Ovary (tissue), 3 donors: ENCODE measurements at regions not wholly inside any gene's neighbourhood (a gene's known extent, or its start where the extent isn't known, plus 50 kb on each side); places are given as distances from the start of the nearest gene placed in this dataset.

Experiments
- POLR2A ChIP-seq: fragments of 450-650 bp; IDR thresholded peaks from one replicate; pipeline ENCODE4 v1.6.1; 2017; ENCODE audit warnings: antibody characterized with exemption, mild to moderate bottlenecking, moderate library complexity
- TF ChIP-seq, protein P1 (sequence below), 3 donors: fragments of 450-650 bp in 2 of 3; fragments of 200-600 bp in 1 of 3; IDR thresholded peaks; one replicate each; pipeline versions ENCODE4 v1.5.1 to v1.8.0; 2016 to 2022; ENCODE audit warnings: antibody characterized with exemption in 3 of 3, mild to moderate bottlenecking in 1 of 3
- donor health status: DM: no; HTN: no; CAD: no.

DNA sequence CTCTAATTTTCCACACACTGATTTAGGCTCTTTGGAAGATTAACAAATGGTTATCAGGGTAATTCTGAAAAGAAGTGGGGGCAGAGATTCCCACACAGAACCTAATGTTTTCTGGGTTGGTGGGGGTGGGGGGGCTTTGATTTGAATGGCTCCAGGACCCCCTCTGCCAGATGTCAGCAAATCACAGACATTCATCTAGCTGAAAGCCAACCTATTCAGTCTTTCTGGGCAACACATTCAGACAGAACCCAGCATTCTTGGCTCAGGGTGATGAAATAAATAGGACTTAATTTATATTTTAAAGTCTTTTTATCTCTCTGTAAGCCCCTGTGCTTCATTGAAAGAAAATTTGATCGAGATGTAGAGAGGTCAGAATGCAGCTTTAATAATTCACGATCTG is 533.2 kb downstream of the XYLT1 start:
- TF ChIP-seq POLR2A: no peak
- TF ChIP-seq, protein P1, sequence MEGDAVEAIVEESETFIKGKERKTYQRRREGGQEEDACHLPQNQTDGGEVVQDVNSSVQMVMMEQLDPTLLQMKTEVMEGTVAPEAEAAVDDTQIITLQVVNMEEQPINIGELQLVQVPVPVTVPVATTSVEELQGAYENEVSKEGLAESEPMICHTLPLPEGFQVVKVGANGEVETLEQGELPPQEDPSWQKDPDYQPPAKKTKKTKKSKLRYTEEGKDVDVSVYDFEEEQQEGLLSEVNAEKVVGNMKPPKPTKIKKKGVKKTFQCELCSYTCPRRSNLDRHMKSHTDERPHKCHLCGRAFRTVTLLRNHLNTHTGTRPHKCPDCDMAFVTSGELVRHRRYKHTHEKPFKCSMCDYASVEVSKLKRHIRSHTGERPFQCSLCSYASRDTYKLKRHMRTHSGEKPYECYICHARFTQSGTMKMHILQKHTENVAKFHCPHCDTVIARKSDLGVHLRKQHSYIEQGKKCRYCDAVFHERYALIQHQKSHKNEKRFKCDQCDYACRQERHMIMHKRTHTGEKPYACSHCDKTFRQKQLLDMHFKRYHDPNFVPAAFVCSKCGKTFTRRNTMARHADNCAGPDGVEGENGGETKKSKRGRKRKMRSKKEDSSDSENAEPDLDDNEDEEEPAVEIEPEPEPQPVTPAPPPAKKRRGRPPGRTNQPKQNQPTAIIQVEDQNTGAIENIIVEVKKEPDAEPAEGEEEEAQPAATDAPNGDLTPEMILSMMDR (IDR thresholded peaks at IDR 0.05): no peak
